Activated T-cell treated with anti-CD3 and anti-CD28 coated beads, Interleukin-2, amount 50 U/mL, for 24 hours (primary cell): ENCODE measurements at regions not wholly inside any gene's neighbourhood (a gene's known extent, or its start where the extent isn't known, plus 50 kb on each side); places are given as distances from the start of the nearest gene placed in this dataset.

ENCODE experiments used
- DNase-seq: peaks from one replicate; pipeline ENCODE4 v3.0.0-alpha.2; 2020
- H3K27ac Mint-ChIP-seq: 2 replicates; pipeline ENCODE4 v1.8.0; 2020; ENCODE audit warnings: mild to moderate bottlenecking, mixed read lengths
- H3K27me3 Mint-ChIP-seq: 2 replicates; pipeline ENCODE4 v1.8.0; 2020; ENCODE audit warnings: mixed read lengths
- H3K36me3 Mint-ChIP-seq: 2 replicates; pipeline ENCODE4 v1.8.0; 2020; ENCODE audit warnings: low read depth, mixed read lengths
- H3K4me1 Mint-ChIP-seq: 2 replicates; pipeline ENCODE4 v1.8.0; 2020; ENCODE audit warnings: low read depth, mixed read lengths
- H3K4me3 Mint-ChIP-seq: 2 replicates; pipeline ENCODE4 v1.8.0; 2020; ENCODE audit warnings: mild to moderate bottlenecking, moderate library complexity, mixed read lengths
- H3K9me3 Mint-ChIP-seq: 2 replicates; pipeline ENCODE4 v1.8.0; 2020; ENCODE audit warnings: mixed read lengths

DNA sequence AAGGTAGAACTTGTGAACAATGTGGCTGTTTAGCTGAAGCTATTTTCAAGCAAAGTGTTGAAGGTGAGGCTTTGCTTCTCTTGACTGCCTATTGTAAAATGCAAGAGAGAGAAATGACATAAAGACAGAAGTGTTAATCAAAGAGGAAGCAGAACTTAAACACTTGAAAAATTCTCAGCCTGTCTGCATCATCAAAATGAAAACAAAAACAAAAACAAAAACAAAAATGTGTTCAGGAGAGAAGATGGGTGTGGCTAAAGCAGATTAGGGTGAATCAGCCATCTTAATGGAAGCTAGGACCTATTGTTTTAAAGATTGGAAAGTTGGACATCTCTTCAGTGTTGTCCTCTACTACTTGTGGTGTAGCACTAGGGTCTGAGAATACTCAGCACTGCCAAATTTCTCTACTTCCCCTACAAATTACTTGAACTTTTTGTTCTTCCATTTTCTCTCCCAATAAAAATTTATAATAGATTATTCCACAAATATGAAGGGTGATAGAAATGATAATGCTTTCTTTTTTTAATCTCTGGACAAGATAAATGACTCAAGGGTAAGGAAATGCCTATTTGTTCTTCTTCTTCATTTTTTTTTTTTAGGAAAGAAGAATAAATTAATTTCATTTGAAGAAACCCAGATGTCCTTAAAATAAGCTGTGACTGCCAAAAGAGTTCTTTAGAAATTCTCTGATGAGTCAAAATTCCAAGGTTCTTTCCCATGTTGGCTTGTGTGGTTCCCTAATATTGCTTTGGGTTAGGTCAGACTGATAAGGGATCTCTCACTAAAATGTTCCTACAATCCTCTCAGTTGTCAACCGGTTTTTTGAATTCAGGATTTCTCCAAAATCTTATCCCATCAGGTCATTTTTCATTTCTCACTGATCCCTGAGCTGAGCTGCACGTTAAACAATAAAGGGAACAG lies 571.2 kb upstream of the ZEB2 start:
- no peaks in the 10 kb centered on the region for H3K4me1 Mint-ChIP-seq
- no peak for DNase-seq
- H3K27ac Mint-ChIP-seq, result no peak overlapping the region
- H3K9me3 Mint-ChIP-seq, result no peaks in the 10 kb centered on the region
- H3K4me3 Mint-ChIP-seq, result no peak overlapping the region
- H3K36me3 Mint-ChIP-seq, result no peaks in the 10 kb centered on the region
- H3K27me3 Mint-ChIP-seq, result no peaks in the 10 kb centered on the region

DNA sequence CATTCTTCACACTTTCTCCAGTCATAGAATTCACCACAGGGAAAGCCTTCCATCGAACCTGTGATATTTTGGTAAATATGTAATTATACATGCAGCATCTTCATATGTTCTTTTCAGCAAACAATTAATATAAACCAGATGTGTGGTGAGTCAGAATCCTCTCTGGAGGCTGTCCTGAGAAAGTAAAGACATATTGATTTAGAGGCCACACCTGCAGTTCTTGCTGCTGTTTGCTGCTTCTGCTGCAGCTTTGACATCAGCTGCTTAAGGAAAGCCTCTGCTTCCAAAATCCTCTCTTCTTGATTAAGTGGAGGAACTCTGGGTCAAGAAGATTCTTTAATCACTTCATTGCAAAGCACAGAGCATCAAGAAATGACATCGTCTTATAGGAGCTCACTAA lies 568.8 kb upstream of the ZEB2 start:
- DNase-seq, result no peak
- no peak overlapping the region for H3K4me3 Mint-ChIP-seq
- no peaks in the 10 kb centered on the region for H3K27me3 Mint-ChIP-seq
- no peak overlapping the region for H3K27ac Mint-ChIP-seq
- H3K36me3 Mint-ChIP-seq, result no peaks in the 10 kb centered on the region
- no peaks in the 10 kb centered on the region for H3K4me1 Mint-ChIP-seq
- H3K9me3 Mint-ChIP-seq, result no peaks in the 10 kb centered on the region

DNA sequence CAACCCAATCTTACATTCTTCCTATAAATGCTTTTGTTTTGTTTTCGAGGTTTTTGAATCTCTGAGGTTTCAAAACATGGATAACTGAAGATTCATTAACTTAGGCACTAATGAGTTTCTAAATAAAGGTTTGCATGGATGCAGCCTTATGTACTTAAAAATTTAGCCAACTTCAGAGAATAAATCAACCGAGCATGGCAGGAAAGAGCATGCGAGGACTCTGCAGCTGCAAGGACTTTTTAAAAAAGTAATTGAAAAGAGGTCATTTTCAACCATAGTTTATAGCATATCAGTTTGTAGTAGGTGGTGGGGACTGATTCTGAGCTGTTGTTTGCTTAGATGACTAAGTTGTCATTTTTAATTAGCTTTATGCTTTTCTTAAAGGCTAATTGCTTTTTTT lies 567.0 kb upstream of the ZEB2 start:
- no peaks in the 10 kb centered on the region for H3K27me3 Mint-ChIP-seq
- H3K4me1 Mint-ChIP-seq, result no peaks in the 10 kb centered on the region
- H3K9me3 Mint-ChIP-seq, result no peaks in the 10 kb centered on the region
- no peaks in the 10 kb centered on the region for H3K36me3 Mint-ChIP-seq
- no peak overlapping the region for H3K4me3 Mint-ChIP-seq
- DNase-seq, result no peak
- H3K27ac Mint-ChIP-seq, result no peak overlapping the region

DNA sequence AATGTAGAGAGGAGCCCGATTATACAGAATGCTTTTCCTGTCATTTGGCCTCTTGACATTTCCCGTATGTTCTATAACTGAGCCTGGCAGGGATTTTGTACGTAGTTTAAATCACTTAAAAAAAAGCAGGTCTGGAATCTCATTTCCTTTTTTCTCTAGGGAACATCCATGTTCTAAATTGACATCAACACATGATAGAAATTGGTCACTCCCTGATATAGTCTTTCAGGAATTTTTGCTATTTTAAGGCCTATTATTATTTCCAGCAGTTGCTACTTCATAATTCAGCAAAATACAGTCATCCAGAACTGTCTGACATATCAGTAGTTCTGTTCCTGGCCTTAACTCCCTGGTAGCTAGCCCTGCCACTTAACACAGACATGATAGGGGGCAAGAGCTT lies 565.7 kb upstream of the ZEB2 start:
- H3K27ac Mint-ChIP-seq, result no peak overlapping the region
- H3K27me3 Mint-ChIP-seq, result no peaks in the 10 kb centered on the region
- no peak overlapping the region for H3K4me3 Mint-ChIP-seq
- DNase-seq, result no peak
- H3K4me1 Mint-ChIP-seq, result no peaks in the 10 kb centered on the region
- H3K9me3 Mint-ChIP-seq, result no peaks in the 10 kb centered on the region
- H3K36me3 Mint-ChIP-seq, result no peaks in the 10 kb centered on the region

DNA sequence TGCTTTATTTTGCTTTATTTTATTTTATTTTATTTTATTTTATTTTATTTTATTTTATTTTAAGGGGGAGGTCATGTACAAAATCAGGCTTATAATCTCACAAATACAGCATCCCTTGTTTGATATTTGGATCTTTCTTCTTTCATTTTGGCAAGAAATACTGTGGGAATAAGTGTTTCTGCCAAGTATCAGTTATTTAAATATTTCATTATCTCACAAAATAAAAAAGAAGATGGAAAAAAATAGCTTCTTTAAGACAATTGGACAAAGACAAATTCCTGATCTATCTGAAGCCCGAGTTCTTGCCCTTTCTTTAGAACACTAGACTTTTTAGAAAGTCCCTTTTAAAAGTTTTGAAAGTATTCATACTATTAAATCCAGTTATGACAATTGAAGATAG lies 560.5 kb upstream of the ZEB2 start:
- DNase-seq, result no peak
- no peak overlapping the region for H3K27ac Mint-ChIP-seq

DNA sequence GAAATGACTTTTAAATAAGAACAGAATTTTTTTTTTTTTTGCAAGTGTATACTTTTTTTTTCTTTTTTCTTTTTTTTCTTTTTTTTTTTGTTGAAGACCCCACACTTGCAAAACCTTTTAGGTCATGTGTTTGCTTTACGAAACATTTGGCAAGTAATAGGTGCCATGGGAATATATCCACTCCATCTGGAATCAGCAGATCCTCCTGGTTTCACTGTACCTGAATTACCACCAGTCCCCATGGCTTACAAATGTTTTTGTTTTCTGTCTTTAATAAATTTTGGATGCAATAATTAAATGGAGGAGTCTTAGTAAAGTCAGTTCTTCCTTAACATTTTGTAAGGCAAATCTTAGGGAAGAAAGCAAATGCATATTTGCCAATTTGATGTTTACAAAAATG lies 559.7 kb upstream of the ZEB2 start:
- Mint-ChIP-seq H3K4me1 (no peaks in the 10 kb centered on the region), H3K9me3 (no peaks in the 10 kb centered on the region), H3K4me3 (no peak overlapping the region), H3K36me3 (no peaks in the 10 kb centered on the region), H3K27me3 (no peaks in the 10 kb centered on the region), H3K27ac (no peak overlapping the region)
- DNase-seq, result no peak

More for the DNA sequence above, 560.5 kb upstream of the ZEB2 start:
- Mint-ChIP-seq H3K36me3 (no peaks in the 10 kb centered on the region), H3K4me1 (no peaks in the 10 kb centered on the region), H3K9me3 (no peaks in the 10 kb centered on the region), H3K27me3 (no peaks in the 10 kb centered on the region), H3K4me3 (no peak overlapping the region)

DNA sequence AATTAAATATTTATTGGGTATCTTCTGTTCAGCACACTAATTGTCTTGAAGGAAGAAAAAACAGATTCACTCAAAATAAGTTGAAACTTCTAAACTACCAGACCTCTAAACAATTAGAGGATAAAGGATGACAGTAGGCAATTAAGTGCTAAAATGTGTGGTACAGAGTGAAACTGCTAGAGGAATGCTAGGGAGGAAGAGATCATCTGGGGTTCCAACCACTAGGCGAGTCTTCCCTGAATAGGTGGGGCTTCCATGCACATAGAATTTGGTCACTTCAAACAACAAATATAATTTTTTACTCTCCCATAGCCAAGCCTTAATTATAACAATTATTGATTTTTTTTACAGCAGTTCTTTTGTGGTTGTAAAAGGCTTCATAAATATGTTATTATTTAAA lies 559.0 kb upstream of the ZEB2 start:
- no peak overlapping the region for H3K27ac Mint-ChIP-seq
- DNase-seq, result no peak

DNA sequence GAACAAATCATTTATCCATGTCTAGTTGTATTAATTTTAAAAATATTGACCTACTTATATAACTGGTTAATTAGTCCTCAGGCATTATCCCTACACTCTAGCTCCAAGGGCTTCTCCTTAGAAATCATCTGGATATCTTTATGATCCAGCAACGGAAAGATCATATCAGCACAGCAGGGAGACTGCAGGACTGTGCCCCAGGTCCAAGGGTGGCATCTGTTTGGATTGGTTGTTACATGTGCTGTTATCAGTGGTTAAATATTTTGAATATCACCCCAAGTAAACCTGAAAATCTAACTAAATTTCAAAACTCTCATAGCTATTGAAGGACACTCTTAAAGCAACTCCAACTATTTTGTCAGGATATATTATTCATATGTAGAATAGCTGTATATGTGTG lies 556.2 kb upstream of the ZEB2 start:
- H3K4me3 Mint-ChIP-seq, result no peak overlapping the region
- no peak for DNase-seq
- no peaks in the 10 kb centered on the region for H3K36me3 Mint-ChIP-seq
- H3K27me3 Mint-ChIP-seq, result no peaks in the 10 kb centered on the region
- no peaks in the 10 kb centered on the region for H3K4me1 Mint-ChIP-seq
- no peak overlapping the region for H3K27ac Mint-ChIP-seq
- no peaks in the 10 kb centered on the region for H3K9me3 Mint-ChIP-seq

More for the DNA sequence above, 559.0 kb upstream of the ZEB2 start:
- no peaks in the 10 kb centered on the region for H3K36me3 Mint-ChIP-seq
- no peaks in the 10 kb centered on the region for H3K27me3 Mint-ChIP-seq
- H3K4me3 Mint-ChIP-seq, result no peak overlapping the region
- no peaks in the 10 kb centered on the region for H3K9me3 Mint-ChIP-seq
- no peaks in the 10 kb centered on the region for H3K4me1 Mint-ChIP-seq

DNA sequence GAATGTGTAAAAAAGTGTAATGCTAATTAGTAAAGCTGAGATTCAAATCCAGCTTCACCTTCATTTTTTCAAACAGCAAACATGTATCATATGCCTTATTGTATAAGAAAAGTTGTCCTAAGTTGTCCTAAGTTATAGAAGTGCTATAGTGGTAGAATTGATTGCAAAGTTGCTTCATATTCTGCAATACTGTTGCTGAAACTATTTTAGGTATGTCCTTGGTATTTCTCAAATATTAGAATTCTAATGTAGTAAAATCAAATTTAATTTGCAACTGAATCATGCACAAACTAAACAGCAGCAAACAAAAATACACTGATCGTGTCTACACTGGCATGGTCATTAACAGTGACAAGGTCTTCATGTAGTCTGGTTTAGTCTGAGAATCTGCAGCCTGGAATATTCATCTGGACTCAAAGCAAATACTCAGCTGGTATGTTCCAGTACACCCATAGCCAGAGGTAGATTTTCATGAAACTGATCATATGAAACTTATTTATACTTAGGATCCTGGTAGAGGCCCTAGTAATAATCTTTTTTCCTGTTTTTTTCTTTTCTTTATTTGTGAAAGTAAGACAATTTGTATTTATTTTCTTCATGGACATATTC lies 555.6 kb upstream of the ZEB2 start:
- no peak overlapping the region for H3K27ac Mint-ChIP-seq

DNA sequence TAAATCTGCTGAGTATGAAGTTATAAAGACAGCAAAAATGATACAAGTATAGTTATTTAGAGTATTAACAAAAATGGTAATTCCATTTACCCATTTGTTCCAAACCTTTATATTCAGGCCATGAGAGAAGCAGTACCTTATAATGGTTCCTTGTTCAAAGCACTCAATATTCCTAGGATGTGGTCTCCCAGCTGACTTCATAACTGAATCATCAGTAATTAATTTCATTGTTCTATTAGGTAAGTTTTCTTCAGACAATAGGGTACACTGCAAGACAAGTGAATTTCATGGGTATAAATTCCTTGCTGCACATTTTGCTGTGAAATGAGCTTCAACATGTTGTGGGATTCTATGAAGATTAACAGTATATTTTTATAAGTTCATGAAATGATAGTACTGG lies 550.8 kb upstream of the ZEB2 start:
- Mint-ChIP-seq H3K36me3 (no peaks in the 10 kb centered on the region), H3K4me1 (no peaks in the 10 kb centered on the region), H3K9me3 (no peaks in the 10 kb centered on the region), H3K27ac (no peak overlapping the region), H3K27me3 (no peaks in the 10 kb centered on the region), H3K4me3 (no peak overlapping the region)
- no peak for DNase-seq

More for the DNA sequence above, 555.6 kb upstream of the ZEB2 start:
- DNase-seq, result no peak
- H3K4me1 Mint-ChIP-seq, result no peaks in the 10 kb centered on the region
- H3K9me3 Mint-ChIP-seq, result no peaks in the 10 kb centered on the region
- no peak overlapping the region for H3K4me3 Mint-ChIP-seq
- no peaks in the 10 kb centered on the region for H3K27me3 Mint-ChIP-seq
- H3K36me3 Mint-ChIP-seq, result no peaks in the 10 kb centered on the region

DNA sequence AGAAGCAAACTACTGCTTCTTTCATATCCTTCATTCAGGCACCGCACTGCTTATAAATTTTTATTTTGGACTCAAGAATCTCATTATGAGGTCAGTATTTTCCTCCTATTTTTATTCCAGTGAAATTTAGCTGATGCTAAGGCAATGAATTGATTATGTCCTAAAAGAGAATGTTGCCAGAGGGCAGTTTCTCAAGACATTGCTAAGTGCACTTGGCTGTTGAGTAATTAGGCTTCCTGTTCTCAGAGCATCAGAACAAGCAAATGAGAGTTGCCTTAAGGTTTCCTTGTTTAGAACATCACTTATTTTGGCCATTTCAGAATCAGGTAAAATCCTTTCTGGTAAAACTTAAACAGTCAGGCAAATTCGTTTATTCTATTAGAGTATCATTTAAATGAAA lies 548.6 kb upstream of the ZEB2 start:
- DNase-seq, result no peak
- no peak overlapping the region for H3K4me3 Mint-ChIP-seq
- no peak overlapping the region for H3K27ac Mint-ChIP-seq
- H3K9me3 Mint-ChIP-seq, result no peaks in the 10 kb centered on the region
- no peaks in the 10 kb centered on the region for H3K36me3 Mint-ChIP-seq
- no peaks in the 10 kb centered on the region for H3K4me1 Mint-ChIP-seq
- no peaks in the 10 kb centered on the region for H3K27me3 Mint-ChIP-seq

DNA sequence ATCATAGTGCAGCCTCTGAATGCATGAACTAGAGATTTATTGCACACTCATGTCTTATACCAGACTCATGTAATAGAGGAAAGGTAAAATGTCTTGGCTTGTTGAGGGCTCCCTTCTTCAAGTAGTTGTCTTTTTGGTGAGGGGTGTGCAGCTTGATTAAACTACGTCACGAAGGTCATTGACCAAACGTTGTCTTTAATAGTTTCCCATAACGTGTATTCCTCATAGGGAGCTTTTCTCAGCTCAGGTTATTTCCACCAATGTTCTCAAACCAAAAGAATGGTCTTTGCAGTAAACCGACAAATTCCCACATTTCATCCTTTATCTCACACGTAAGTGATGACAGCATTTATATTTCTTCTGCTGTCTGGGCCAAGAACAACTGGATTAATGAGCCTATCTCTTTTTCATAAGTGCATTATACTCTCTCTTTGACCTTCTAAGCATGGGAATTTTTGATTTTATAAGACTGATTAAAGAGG lies 547.7 kb upstream of the ZEB2 start:
- H3K27ac Mint-ChIP-seq, result no peak overlapping the region
- no peak overlapping the region for H3K4me3 Mint-ChIP-seq
- no peaks in the 10 kb centered on the region for H3K27me3 Mint-ChIP-seq
- no peaks in the 10 kb centered on the region for H3K36me3 Mint-ChIP-seq
- DNase-seq, result no peak
- no peaks in the 10 kb centered on the region for H3K4me1 Mint-ChIP-seq
- H3K9me3 Mint-ChIP-seq, result no peaks in the 10 kb centered on the region

DNA sequence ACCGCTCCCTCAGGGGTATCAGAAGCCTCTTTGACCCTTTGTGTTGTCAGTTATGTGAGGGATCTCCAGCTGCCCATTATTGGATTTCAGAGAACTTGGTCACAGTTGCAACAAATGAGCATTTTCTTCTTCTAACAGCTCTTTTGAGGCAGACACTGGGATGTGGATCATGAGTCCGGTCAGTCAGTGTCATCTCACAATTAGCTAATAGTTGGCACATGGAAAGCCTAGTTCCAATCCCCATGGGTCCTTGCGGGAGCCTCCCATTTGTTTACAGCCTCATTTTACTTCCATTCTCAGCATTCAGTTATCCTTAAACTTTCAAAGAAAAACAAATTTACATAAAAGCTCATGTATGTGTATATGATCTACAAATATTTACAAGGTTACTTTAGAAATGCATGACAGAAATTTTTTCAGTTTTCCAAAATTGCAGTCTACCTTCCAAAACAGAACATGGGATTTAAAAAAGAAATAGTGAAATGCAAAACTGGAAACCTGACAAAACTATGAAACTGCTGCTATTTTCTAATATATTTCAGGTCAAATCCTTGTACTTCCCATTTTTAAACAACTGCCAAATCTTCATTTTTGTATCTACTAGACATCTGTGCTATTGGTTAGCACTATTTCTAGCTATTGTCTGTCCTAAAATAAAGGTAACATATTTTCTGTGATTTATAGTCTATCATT lies 547.1 kb upstream of the ZEB2 start:
- H3K27me3 Mint-ChIP-seq, result no peaks in the 10 kb centered on the region
- no peaks in the 10 kb centered on the region for H3K36me3 Mint-ChIP-seq
- H3K4me1 Mint-ChIP-seq, result no peaks in the 10 kb centered on the region
- H3K4me3 Mint-ChIP-seq, result no peak overlapping the region
- no peak overlapping the region for H3K27ac Mint-ChIP-seq
- no peaks in the 10 kb centered on the region for H3K9me3 Mint-ChIP-seq
- no peak for DNase-seq

DNA sequence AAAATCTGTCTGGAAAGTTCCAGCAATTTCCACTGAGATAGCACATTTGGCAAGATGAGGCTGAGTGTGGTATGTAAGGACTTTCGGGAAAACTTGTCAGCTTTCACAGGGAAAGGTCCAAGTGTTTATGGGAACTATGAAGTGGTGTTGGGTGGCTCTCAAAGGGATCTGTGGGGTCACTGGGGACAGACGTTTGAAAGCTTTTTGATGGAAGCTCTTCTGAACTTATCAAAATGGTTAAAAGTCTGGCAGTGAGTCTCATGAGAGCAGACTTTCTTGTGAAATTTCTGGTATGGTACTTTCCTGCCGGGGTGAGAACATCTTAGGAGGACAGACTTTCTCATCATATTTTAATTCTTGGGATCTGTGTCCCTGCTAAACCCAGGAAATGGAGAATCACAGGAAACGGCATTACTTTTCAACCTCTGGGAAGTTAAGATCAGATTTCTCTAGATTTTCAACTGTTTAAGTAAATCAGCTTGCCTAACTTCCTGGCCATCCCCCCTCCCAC lies 546.3 kb upstream of the ZEB2 start:
- no peak for DNase-seq
- no peaks in the 10 kb centered on the region for H3K9me3 Mint-ChIP-seq
- no peaks in the 10 kb centered on the region for H3K27me3 Mint-ChIP-seq
- H3K4me3 Mint-ChIP-seq, result no peak overlapping the region
- no peak overlapping the region for H3K27ac Mint-ChIP-seq
- H3K36me3 Mint-ChIP-seq, result no peaks in the 10 kb centered on the region
- H3K4me1 Mint-ChIP-seq, result no peaks in the 10 kb centered on the region

DNA sequence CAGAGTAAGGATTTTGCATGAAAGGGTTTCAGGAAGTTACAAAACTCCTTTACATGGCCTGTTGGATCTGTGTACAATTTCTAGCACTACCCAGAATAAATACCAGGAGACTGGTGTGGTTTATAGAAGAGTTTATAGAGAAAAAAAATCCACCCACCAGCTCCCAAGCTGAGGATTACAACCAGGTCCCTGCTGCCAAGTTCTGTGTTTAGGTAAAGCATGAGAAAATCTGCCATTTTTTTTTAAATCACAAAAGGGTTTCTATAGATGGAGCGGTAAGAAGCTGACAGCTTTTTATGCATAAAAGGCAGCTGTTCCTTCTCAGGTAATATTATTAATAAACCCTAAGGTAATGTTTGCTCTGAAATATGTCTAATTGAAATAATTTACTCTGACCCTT lies 545.4 kb upstream of the ZEB2 start:
- H3K36me3 Mint-ChIP-seq, result no peaks in the 10 kb centered on the region

More for the DNA sequence above, 545.4 kb upstream of the ZEB2 start:
- Mint-ChIP-seq H3K27me3 (no peaks in the 10 kb centered on the region), H3K9me3 (no peaks in the 10 kb centered on the region), H3K27ac (no peak overlapping the region), H3K4me1 (no peaks in the 10 kb centered on the region), H3K4me3 (no peak overlapping the region)
- no peak for DNase-seq
